GM12891 (cell line): ENCODE measurements at regions not wholly inside any gene's neighbourhood (a gene's known extent, or its start where the extent isn't known, plus 50 kb on each side); places are given as distances from the start of the nearest gene placed in this dataset.

Source experiments
- PAX5 ChIP-seq: IDR thresholded peaks from 2 replicates; pipeline ENCODE4 v1.6.1; 2011; ENCODE audit warnings: low read length, moderate library complexity, mild to moderate bottlenecking; ENCODE audit not compliant: insufficient read depth, severe bottlenecking
- POLR2A ChIP-seq: IDR thresholded peaks from 2 replicates; pipeline ENCODE4 v1.6.1; 2011; ENCODE audit warnings: low read depth, low read length, control low read depth
- POLR2AphosphoS5 ChIP-seq: IDR thresholded peaks from 2 replicates; pipeline ENCODE4 v1.6.1; 2011; ENCODE audit warnings: low read depth, low read length, control low read depth
- TAF1 ChIP-seq: IDR thresholded peaks from 2 replicates; pipeline ENCODE4 v1.6.1; 2011; ENCODE audit warnings: low read depth, low read length, control low read depth

DNA sequence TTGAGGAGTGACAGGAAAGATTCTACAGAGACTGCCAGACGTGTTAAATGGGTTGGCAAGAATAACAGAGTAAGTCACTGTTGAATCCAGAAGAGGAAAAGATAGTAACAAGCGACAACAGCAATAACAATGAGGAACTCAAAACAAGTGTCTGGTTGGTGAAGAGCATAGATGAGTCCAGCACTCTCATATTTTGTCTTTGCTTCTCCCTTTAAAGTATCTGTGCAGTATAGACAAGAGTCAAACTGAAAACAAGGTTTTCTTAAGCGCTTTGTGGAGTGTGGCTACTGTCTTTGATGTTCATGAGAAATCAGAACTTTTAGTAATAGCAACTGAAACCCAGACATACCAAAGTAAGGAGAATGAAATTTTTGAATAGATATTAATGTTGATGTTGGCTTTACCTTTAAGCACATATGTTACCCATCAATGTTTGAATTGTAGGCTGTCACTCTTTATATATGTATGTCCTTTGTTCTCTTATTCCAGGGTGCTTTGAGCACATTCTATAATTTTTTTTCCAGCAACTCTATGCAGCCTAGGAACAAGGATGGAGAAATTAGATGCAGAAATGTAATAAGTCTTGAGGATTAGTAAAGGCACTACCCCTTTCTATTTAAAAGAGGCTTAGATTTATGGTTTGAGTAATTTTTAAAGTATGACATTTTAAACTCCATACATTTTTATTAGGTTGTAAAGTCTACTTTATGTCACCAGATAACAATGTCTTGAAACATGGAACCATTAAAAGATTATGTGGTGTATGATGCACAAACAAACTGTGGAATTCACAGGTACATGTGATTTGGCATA lies 185.5 kb downstream of the NFKBIZ start:
- TF ChIP-seq POLR2A: no peak
- TF ChIP-seq POLR2AphosphoS5: no peak
- no peak for TF ChIP-seq PAX5
- no peak for TF ChIP-seq TAF1
